Body of pancreas (tissue), 4 donors: ENCODE measurements at regions not wholly inside any gene's neighbourhood (a gene's known extent, or its start where the extent isn't known, plus 50 kb on each side); places are given as distances from the start of the nearest gene placed in this dataset.
"Not testable (repeated sequence)": the region's sequence is repeated elsewhere in the genome, so short reads cannot be mapped to it uniquely, and the experiment has no call there.

Source experiments
- CTCF ChIP-seq, 7 experiments: fragments of 450-650 bp in 4 of 7; fragments of 200-600 bp in 3 of 7; sonication (generic) in 3 of 7; IDR thresholded peaks; one replicate each; pipeline ENCODE4 v1.5.1; 2016 to 2019; ENCODE audit warnings: antibody characterized with exemption in 7 of 7
- POLR2A ChIP-seq, 3 donors: fragments of 450-650 bp; IDR thresholded peaks; one replicate each; pipeline ENCODE4 v1.6.1; 2016; ENCODE audit warnings: antibody characterized with exemption in 3 of 3, mild to moderate bottlenecking in 2 of 3

- not testable (repeated sequence) for TF ChIP-seq CTCF, POLR2A (IDR thresholded peaks at IDR 0.05)
Measured at GRCh38 chr13:30548046-30548445, 69.7 kb upstream of the USPL1 start.
